Stimulated activated CD4-positive, alpha-beta T cell treated with anti-CD3 and anti-CD28 coated beads, Interleukin-12 subunit alpha, Interleukin-12 subunit beta, amount 100 ng/mL, for 24 hours (primary cell): ENCODE measurements at regions not wholly inside any gene's neighbourhood (a gene's known extent, or its start where the extent isn't known, plus 50 kb on each side); places are given as distances from the start of the nearest gene placed in this dataset.
"Not testable (repeated sequence)": the region's sequence is repeated elsewhere in the genome, so short reads cannot be mapped to it uniquely, and the experiment has no call there.

Experiments
- DNase-seq, 2 experiments: peaks; one replicate each; pipeline ENCODE4 v3.0.0-alpha.2; 2020; ENCODE audit warnings: low read depth in 2 of 2

- no peak for DNase-seq
Measured at GRCh38 chr6:140542863-140543262, 1168.4 kb upstream of the CITED2 start.

GRCh38 chr6:140541288-140541687 is 1166.8 kb upstream of the CITED2 start:
- DNase-seq = no peak

GRCh38 chr6:140540743-140541142 is 1166.3 kb upstream of the CITED2 start:
- no peak for DNase-seq

GRCh38 chr6:140538926-140539325 is 1164.5 kb upstream of the CITED2 start:
- DNase-seq = no peak

GRCh38 chr6:140537834-140538705 is 1163.6 kb upstream of the CITED2 start:
- no peak for DNase-seq

GRCh38 chr6:140537211-140537610 is 1162.8 kb upstream of the CITED2 start:
- DNase-seq = no peak

- no peak for DNase-seq
Measured at GRCh38 chr6:140535511-140535910, 1161.1 kb upstream of the CITED2 start.

- DNase-seq = no peak
Measured at GRCh38 chr6:140533526-140533925, 1159.1 kb upstream of the CITED2 start.

GRCh38 chr6:140504776-140505175 is 1130.3 kb upstream of the CITED2 start:
- no peak for DNase-seq

GRCh38 chr6:140500849-140501248 is 1126.4 kb upstream of the CITED2 start:
- DNase-seq = no peak

GRCh38 chr6:140499607-140500006 is 1125.2 kb upstream of the CITED2 start:
- no peak for DNase-seq

- no peak for DNase-seq
Measured at GRCh38 chr6:140494321-140495108, 1120.1 kb upstream of the CITED2 start.

GRCh38 chr6:140493470-140493869 is 1119.0 kb upstream of the CITED2 start:
- not testable (repeated sequence) for DNase-seq

- no peak for DNase-seq
Measured at GRCh38 chr6:140490081-140490480, 1115.6 kb upstream of the CITED2 start.

- DNase-seq = no peak
Measured at GRCh38 chr6:140487586-140487985, 1113.1 kb upstream of the CITED2 start.

- DNase-seq = no peak
Measured at GRCh38 chr6:140486450-140487361, 1112.3 kb upstream of the CITED2 start.

GRCh38 chr6:140485740-140486449 is 1111.4 kb upstream of the CITED2 start:
- no peak for DNase-seq

- DNase-seq = no peak
Measured at GRCh38 chr6:140480852-140481251, 1106.4 kb upstream of the CITED2 start.

- DNase-seq = no peak
Measured at GRCh38 chr6:140478631-140479030, 1104.2 kb upstream of the CITED2 start.

- no peak for DNase-seq
Measured at GRCh38 chr6:140475086-140475485, 1100.6 kb upstream of the CITED2 start.

- DNase-seq = no peak
Measured at GRCh38 chr6:140464720-140465119, 1090.3 kb upstream of the CITED2 start.
